K562 (cell line): ENCODE measurements at regions not wholly inside any gene's neighbourhood (a gene's known extent, or its start where the extent isn't known, plus 50 kb on each side); places are given as distances from the start of the nearest gene placed in this dataset.

Experiments used
- ARNT ChIP-seq, 2 experiments: fragments of 450-650 bp; IDR thresholded peaks; 2 replicates each; pipeline ENCODE4 v1.6.1; 2016; ENCODE audit warnings: mild to moderate bottlenecking in 1 of 2
- ATF2 ChIP-seq: sonication (generic); formaldehyde crosslinking; IDR thresholded peaks from 2 replicates; pipeline ENCODE4 v1.8.1; 2022; ENCODE audit warnings: missing genetic modification reagents
- ATF7 ChIP-seq: fragments of 450-650 bp; IDR thresholded peaks from 2 replicates; pipeline ENCODE4 v1.7.1; 2014; ENCODE audit warnings: mild to moderate bottlenecking, moderate library complexity
- BRCA1 ChIP-seq, 2 experiments: fragments of 450-650 bp in 1 of 2; sonication (generic) in 1 of 2; formaldehyde crosslinking in 1 of 2; IDR thresholded peaks; 2 replicates each; pipeline versions ENCODE4 v1.5.0 to v1.6.1; 2017 to 2020; ENCODE audit warnings: mild to moderate bottlenecking in 1 of 2, missing genetic modification reagents in 1 of 2
- CGGBP1 ChIP-seq: fragments of 250-450 bp; sonication (Bioruptor Pico); IDR thresholded peaks from 2 replicates; pipeline ENCODE4 v1.9.0; 2021; ENCODE audit warnings: mild to moderate bottlenecking
- EP300 ChIP-seq: IDR thresholded peaks from 2 replicates; pipeline ENCODE4 v1.6.1; 2012; ENCODE audit warnings: low read length, improper control_type of control experiment
- ESRRA ChIP-seq: fragments of 450-650 bp; IDR thresholded peaks from 2 replicates; pipeline ENCODE4 v1.6.1; 2014; ENCODE audit warnings: low read depth, mild to moderate bottlenecking, moderate library complexity, borderline replicate concordance
- GATAD2A ChIP-seq: fragments of 450-650 bp; IDR thresholded peaks from 2 replicates; pipeline ENCODE4 v1.6.1; 2017
- KLF16 ChIP-seq: IDR thresholded peaks from 2 replicates; pipeline ENCODE4 v1.6.1; 2016; ENCODE audit warnings: antibody characterized with exemption
- LEF1 ChIP-seq: fragments of 450-650 bp; IDR thresholded peaks from 2 replicates; pipeline ENCODE4 v1.6.1; 2016; ENCODE audit warnings: mild to moderate bottlenecking
- RB1 ChIP-seq: fragments of 450-650 bp; IDR thresholded peaks from 2 replicates; pipeline ENCODE4 v1.6.1; 2017; ENCODE audit warnings: low read depth, mild to moderate bottlenecking
- RBBP5 ChIP-seq: fragments of 200-600 bp; sonication (generic); IDR thresholded peaks from 2 replicates; pipeline ENCODE4 v1.6.1; 2012; ENCODE audit warnings: borderline replicate concordance, mild to moderate bottlenecking, low read length, control low read depth, inconsistent platforms; ENCODE audit not compliant: insufficient read depth, poor library complexity, severe bottlenecking
- SAFB ChIP-seq: fragments of 200-400 bp; formaldehyde crosslinking; IDR thresholded peaks from 2 replicates; pipeline ENCODE4 v1.6.1; 2017; ENCODE audit warnings: low read depth, low read length, borderline replicate concordance
- SAFB2 ChIP-seq: fragments of 200-400 bp; formaldehyde crosslinking; IDR thresholded peaks from 2 replicates; pipeline ENCODE4 v1.6.1; 2018; ENCODE audit warnings: borderline replicate concordance, low read length, low read depth, moderate library complexity; ENCODE audit not compliant: severe bottlenecking
- SUPT5H ChIP-seq: fragments of 450-650 bp; IDR thresholded peaks from 2 replicates; pipeline ENCODE4 v1.6.1; 2016
- TBP ChIP-seq: optimal IDR thresholded peaks from 2 replicates; pipeline ENCODE3; 2011; ENCODE audit warnings: low read depth, low read length, improper control_type of control experiment
- TFAM ChIP-seq: fragments of 250-450 bp; sonication (Bioruptor Pico); conservative IDR thresholded peaks from 2 replicates; pipeline ENCODE4 v1.5.0; 2021; ENCODE audit warnings: mild to moderate bottlenecking, moderate library complexity
- ZKSCAN1 ChIP-seq: fragments of 150-350 bp; IDR thresholded peaks from 2 replicates; pipeline ENCODE4 v1.6.1; 2016; ENCODE audit warnings: low read depth, low read length
- ZNF212 ChIP-seq: fragments of 450-650 bp; formaldehyde crosslinking; IDR thresholded peaks from 2 replicates; pipeline ENCODE4 v1.4.0; 2020; ENCODE audit warnings: mild to moderate bottlenecking
- TF ChIP-seq, protein P1 (sequence below): fragments of 450-650 bp; IDR thresholded peaks from 2 replicates; pipeline ENCODE4 v1.7.0; 2016; ENCODE audit warnings: borderline replicate concordance
- TF ChIP-seq, protein P2 (sequence below): sonication (generic); formaldehyde crosslinking; IDR thresholded peaks from 2 replicates; pipeline ENCODE4 v1.9.0; 2022; ENCODE audit warnings: mild to moderate bottlenecking, missing genetic modification reagents
- TF ChIP-seq, protein P3 (sequence below), 3 experiments: fragments of 200-800 bp in 1 of 3; fragments of 250-450 bp in 1 of 3; fragments of 450-650 bp in 1 of 3; sonication (Bioruptor Pico) in 1 of 3; sonication (Bioruptor generic) in 1 of 3; formaldehyde crosslinking in 1 of 3; IDR thresholded peaks; 2 replicates each; pipeline versions ENCODE4 v1.6.1 to v1.8.0; 2016 to 2022; ENCODE audit warnings: mild to moderate bottlenecking in 2 of 3, missing genetic modification characterization in 2 of 3, missing compliant biosample characterization in 1 of 3, moderate library complexity in 1 of 3

DNA sequence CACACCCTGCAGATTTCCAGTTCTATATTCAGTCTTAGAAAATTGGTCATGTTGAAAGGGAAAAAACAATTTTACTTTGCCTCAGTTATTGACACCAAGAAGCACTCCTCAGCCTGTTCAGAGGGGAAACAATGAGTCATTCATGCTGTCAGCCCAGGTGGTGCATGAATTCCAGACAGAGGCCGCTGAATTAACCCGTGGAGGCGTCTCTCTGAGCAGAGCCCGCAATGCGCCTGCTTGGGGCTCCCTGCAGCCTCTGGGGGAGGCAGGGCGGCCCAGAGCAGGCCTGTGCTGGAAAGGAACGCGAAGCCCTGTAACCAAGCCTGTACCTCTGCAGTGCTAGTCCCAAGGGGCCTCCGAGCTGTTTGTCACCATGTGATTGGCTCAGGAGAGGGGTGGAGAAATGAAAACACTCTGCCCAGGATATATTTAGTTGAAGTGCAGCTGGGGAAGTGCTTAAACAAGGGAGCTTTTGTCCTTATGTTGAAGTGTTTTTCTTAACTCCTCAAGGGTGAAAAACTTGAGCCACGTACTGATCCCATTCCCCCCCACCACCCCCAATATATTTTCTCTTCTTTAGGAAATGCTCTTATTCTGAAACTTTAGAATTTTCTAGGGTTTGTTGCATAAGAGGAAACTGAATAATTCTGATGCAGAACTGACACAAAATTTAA is 68.3 kb upstream of the CHD2 start (continued):
- no peak for TF ChIP-seq ATF2
- peak; percentile 66 for TF ChIP-seq TBP
- TF ChIP-seq TFAM = no peak
- TF ChIP-seq LEF1 = peak; percentile 61; the same call in 1 of the 2 replicates
- TF ChIP-seq RB1 = peak; percentile 53; the same call in 1 of the 2 replicates
- TF ChIP-seq ATF7 = peak; percentile 90
- TF ChIP-seq ZNF212 (CRISPR knock-in tag) = no peak
- 0 out of 2 replicates have a peak, but pooled peaks have one; percentile 13 for TF ChIP-seq ESRRA
- TF ChIP-seq SAFB = no peak
- no peak for TF ChIP-seq ARNT (IDR thresholded peaks at IDR 0.05)
- TF ChIP-seq ZKSCAN1 = 0 out of 2 replicates have a peak, but pooled peaks have one; percentile 60
- no peak for TF ChIP-seq KLF16
- TF ChIP-seq, protein P1, sequence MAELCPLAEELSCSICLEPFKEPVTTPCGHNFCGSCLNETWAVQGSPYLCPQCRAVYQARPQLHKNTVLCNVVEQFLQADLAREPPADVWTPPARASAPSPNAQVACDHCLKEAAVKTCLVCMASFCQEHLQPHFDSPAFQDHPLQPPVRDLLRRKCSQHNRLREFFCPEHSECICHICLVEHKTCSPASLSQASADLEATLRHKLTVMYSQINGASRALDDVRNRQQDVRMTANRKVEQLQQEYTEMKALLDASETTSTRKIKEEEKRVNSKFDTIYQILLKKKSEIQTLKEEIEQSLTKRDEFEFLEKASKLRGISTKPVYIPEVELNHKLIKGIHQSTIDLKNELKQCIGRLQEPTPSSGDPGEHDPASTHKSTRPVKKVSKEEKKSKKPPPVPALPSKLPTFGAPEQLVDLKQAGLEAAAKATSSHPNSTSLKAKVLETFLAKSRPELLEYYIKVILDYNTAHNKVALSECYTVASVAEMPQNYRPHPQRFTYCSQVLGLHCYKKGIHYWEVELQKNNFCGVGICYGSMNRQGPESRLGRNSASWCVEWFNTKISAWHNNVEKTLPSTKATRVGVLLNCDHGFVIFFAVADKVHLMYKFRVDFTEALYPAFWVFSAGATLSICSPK = no peak
- TF ChIP-seq, protein P2, sequence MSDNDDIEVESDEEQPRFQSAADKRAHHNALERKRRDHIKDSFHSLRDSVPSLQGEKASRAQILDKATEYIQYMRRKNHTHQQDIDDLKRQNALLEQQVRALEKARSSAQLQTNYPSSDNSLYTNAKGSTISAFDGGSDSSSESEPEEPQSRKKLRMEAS = no peak
- TF ChIP-seq GATAD2A = peak; percentile 45; the same call in 1 of the 2 replicates
- peak; percentile 79 for TF ChIP-seq RBBP5
- no peak for TF ChIP-seq BRCA1 (IDR thresholded peaks at IDR 0.05)
- TF ChIP-seq BRCA1 (CRISPR knock-in tag; IDR thresholded peaks at IDR 0.05) = no peak
- no peak for TF ChIP-seq SAFB2
- TF ChIP-seq EP300 = 0 out of 2 replicates have a peak, but pooled peaks have one; percentile 19
- TF ChIP-seq, protein P3, sequence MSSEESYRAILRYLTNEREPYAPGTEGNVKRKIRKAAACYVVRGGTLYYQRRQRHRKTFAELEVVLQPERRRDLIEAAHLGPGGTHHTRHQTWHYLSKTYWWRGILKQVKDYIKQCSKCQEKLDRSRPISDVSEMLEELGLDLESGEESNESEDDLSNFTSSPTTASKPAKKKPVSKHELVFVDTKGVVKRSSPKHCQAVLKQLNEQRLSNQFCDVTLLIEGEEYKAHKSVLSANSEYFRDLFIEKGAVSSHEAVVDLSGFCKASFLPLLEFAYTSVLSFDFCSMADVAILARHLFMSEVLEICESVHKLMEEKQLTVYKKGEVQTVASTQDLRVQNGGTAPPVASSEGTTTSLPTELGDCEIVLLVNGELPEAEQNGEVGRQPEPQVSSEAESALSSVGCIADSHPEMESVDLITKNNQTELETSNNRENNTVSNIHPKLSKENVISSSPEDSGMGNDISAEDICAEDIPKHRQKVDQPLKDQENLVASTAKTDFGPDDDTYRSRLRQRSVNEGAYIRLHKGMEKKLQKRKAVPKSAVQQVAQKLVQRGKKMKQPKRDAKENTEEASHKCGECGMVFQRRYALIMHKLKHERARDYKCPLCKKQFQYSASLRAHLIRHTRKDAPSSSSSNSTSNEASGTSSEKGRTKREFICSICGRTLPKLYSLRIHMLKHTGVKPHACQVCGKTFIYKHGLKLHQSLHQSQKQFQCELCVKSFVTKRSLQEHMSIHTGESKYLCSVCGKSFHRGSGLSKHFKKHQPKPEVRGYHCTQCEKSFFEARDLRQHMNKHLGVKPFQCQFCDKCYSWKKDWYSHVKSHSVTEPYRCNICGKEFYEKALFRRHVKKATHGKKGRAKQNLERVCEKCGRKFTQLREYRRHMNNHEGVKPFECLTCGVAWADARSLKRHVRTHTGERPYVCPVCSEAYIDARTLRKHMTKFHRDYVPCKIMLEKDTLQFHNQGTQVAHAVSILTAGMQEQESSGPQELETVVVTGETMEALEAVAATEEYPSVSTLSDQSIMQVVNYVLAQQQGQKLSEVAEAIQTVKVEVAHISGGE (CRISPR knock-in tag; IDR thresholded peaks at IDR 0.05) = peak in 1 of 3 experiments; percentile 47; a peak in 2 of 6 replicates
- TF ChIP-seq SUPT5H = peak; percentile 72
- TF ChIP-seq CGGBP1 (CRISPR knock-in tag) = no peak
